Keratinocyte (primary cell): ENCODE measurements at regions not wholly inside any gene's neighbourhood (a gene's known extent, or its start where the extent isn't known, plus 50 kb on each side); places are given as distances from the start of the nearest gene placed in this dataset.
"Not testable (repeated sequence)": the region's sequence is repeated elsewhere in the genome, so short reads cannot be mapped to it uniquely, and the experiment has no call there.

ENCODE experiments used
- CTCF ChIP-seq, 3 experiments: IDR thresholded peaks in 1 of 3; conservative IDR thresholded peaks in 1 of 3; optimal IDR thresholded peaks in 1 of 3; 2 replicates in 2 of 3; 3 replicates in 1 of 3; pipeline versions ENCODE3 to v1.5.1; 2011; ENCODE audit warnings: low read length in 3 of 3, mild to moderate bottlenecking in 3 of 3, moderate library complexity in 2 of 3, control low read depth in 1 of 3, inconsistent platforms in 1 of 3; ENCODE audit not compliant: insufficient read depth in 2 of 3; ENCODE audit errors: extremely low read depth in 1 of 3
- EZH2 ChIP-seq: IDR thresholded peaks from one replicate; pipeline ENCODE4 v1.6.1; 2012; ENCODE audit warnings: inconsistent platforms, mild to moderate bottlenecking, low read length, moderate library complexity

- not testable (repeated sequence) for TF ChIP-seq CTCF (optimal IDR thresholded peaks at IDR 0.05 in 1 of 3, IDR thresholded peaks at IDR 0.05 in 1 of 3, conservative IDR thresholded peaks at IDR 0.05 in 1 of 3; ENCODE audit: extremely low read depth in 1 of 3, insufficient read depth in 2 of 3, low read length in 3 of 3); EZH2
Measured at GRCh38 chr6:8920244-8920643, 484.9 kb upstream of the SLC35B3 start.
